Bronchial epithelial cell (primary cell): ENCODE measurements at regions not wholly inside any gene's neighbourhood (a gene's known extent, or its start where the extent isn't known, plus 50 kb on each side); places are given as distances from the start of the nearest gene placed in this dataset.
A peak's percentile ranks its signal among the peaks of the same experiment; 100 is the strongest.

ENCODE experiments used
- DNase-seq: peaks from one replicate; pipeline ENCODE4 v3.0.0-alpha.2; 2010; ENCODE audit warnings: low read depth
- FAIRE-seq: peaks from 2 replicates; lab custom pipeline; 2011; peaks lifted over from hg19 to GRCh38; lab: Jason Lieb, UNC
- H3K27me3 ChIP-seq: 2 replicates; pipeline ENCODE4 v1.5.1; 2011; ENCODE audit warnings: low read length; ENCODE audit not compliant: control insufficient read depth, insufficient read depth
- H3K36me3 ChIP-seq: 2 replicates; pipeline ENCODE4 v1.5.1; 2011; ENCODE audit warnings: low read length; ENCODE audit not compliant: control insufficient read depth, insufficient read depth
- H3K4me3 ChIP-seq: 2 replicates; pipeline ENCODE4 v1.5.1; 2011; ENCODE audit warnings: mild to moderate bottlenecking, low read depth, low read length, control low read depth
- CTCF ChIP-seq: IDR thresholded peaks from 2 replicates; pipeline ENCODE4 v1.5.1; 2011; ENCODE audit warnings: mild to moderate bottlenecking, moderate library complexity, low read length, control low read depth, inconsistent platforms; ENCODE audit not compliant: insufficient read depth, severe bottlenecking

- Histone ChIP-seq H3K4me3 (no peak overlapping the region), H3K36me3 (no peaks in the 10 kb centered on the region), H3K27me3 (peaks cover 3% of the 10 kb centered on the region)
- FAIRE-seq, result no peak
- no peak for TF ChIP-seq CTCF
- no peak for DNase-seq
Measured at GRCh38 chr9:85433046-85433445, 308.7 kb downstream of the AGTPBP1 start.

GRCh38 chr9:85432599-85432998 lies 309.2 kb downstream of the AGTPBP1 start:
- FAIRE-seq, result peak; percentile 32
- H3K36me3 ChIP-seq, result no peaks in the 10 kb centered on the region
- no peak for DNase-seq
- peaks cover 3% of the 10 kb centered on the region for H3K27me3 ChIP-seq
- H3K4me3 ChIP-seq, result no peak overlapping the region
- TF ChIP-seq CTCF, result no peak

- Histone ChIP-seq H3K4me3 (no peak overlapping the region), H3K36me3 (no peaks in the 10 kb centered on the region), H3K27me3 (peaks cover 3% of the 10 kb centered on the region)
- TF ChIP-seq CTCF, result no peak
- FAIRE-seq (no peak), DNase-seq (peak; percentile 12)
Measured at GRCh38 chr9:85431339-85432102, 310.2 kb downstream of the AGTPBP1 start.

- Histone ChIP-seq H3K27me3 (peaks cover 3% of the 10 kb centered on the region), H3K36me3 (no peaks in the 10 kb centered on the region), H3K4me3 (no peak overlapping the region)
- DNase-seq (no peak), FAIRE-seq (peak; percentile 58)
- TF ChIP-seq CTCF, result no peak
Measured at GRCh38 chr9:85430659-85431338, 311.0 kb downstream of the AGTPBP1 start.

- Histone ChIP-seq H3K4me3 (no peak overlapping the region), H3K36me3 (no peaks in the 10 kb centered on the region), H3K27me3 (peaks cover 3% of the 10 kb centered on the region)
- DNase-seq, result no peak
- no peak for TF ChIP-seq CTCF
- FAIRE-seq, result no peak
Measured at GRCh38 chr9:85428230-85428629, 313.5 kb downstream of the AGTPBP1 start.
